ENCODE measurements at regions not wholly inside any gene's neighbourhood (a gene's known extent, or its start where the extent isn't known, plus 50 kb on each side); places are given as distances from the start of the nearest gene placed in this dataset.
"Not testable (repeated sequence)": the region's sequence is repeated elsewhere in the genome, so short reads cannot be mapped to it uniquely, and the experiment has no call there.

GRCh38 chr2:97355887-97356286, 233.8 kb downstream of the ANKRD36B start:
- Histone ChIP-seq H3K4me1 (ENCODE audit: control insufficient read depth, insufficient read depth, low read length, unreplicated experiment) (no peaks in the 10 kb centered on the region), H3K79me2 (ENCODE audit: control insufficient read depth, insufficient read depth, low read length, unreplicated experiment) (no peaks in the 10 kb centered on the region), H3K27me3 (ENCODE audit: insufficient read depth, low read length) (peaks cover 94% of the 10 kb centered on the region), H2AFZ (ENCODE audit: low read length, unreplicated experiment) (no peak overlapping the region), H3K27ac (ENCODE audit: low read depth, low read length) (no peak overlapping the region), H3K36me3 (ENCODE audit: insufficient read depth, low read length) (no peaks in the 10 kb centered on the region), H3K4me3 (ENCODE audit: low read depth, low read length) (no peak overlapping the region)

GRCh38 chr2:97355176-97355575, 234.5 kb downstream of the ANKRD36B start:
- no peaks in the 10 kb centered on the region for H3K4me1 ChIP-seq (ENCODE audit: control insufficient read depth, insufficient read depth, low read length, unreplicated experiment)
- no peaks in the 10 kb centered on the region for H3K36me3 ChIP-seq (ENCODE audit: insufficient read depth, low read length)
- no peaks in the 10 kb centered on the region for H3K79me2 ChIP-seq (ENCODE audit: control insufficient read depth, insufficient read depth, low read length, unreplicated experiment)
- no peak overlapping the region for H2AFZ ChIP-seq (ENCODE audit: low read length, unreplicated experiment)
- H3K4me3 ChIP-seq (ENCODE audit: low read depth, low read length) = no peak overlapping the region
- H3K27me3 ChIP-seq (ENCODE audit: insufficient read depth, low read length) = peaks cover 99% of the 10 kb centered on the region
- H3K27ac ChIP-seq (ENCODE audit: low read depth, low read length) = no peak overlapping the region

GRCh38 chr2:97354576-97354975, 235.1 kb downstream of the ANKRD36B start:
- H3K27ac ChIP-seq (ENCODE audit: low read depth, low read length) = no peak overlapping the region
- H3K4me3 ChIP-seq (ENCODE audit: low read depth, low read length) = no peak overlapping the region
- no peak overlapping the region for H2AFZ ChIP-seq (ENCODE audit: low read length, unreplicated experiment)
- no peaks in the 10 kb centered on the region for H3K79me2 ChIP-seq (ENCODE audit: control insufficient read depth, insufficient read depth, low read length, unreplicated experiment)
- no peaks in the 10 kb centered on the region for H3K36me3 ChIP-seq (ENCODE audit: insufficient read depth, low read length)
- peaks cover 99% of the 10 kb centered on the region for H3K27me3 ChIP-seq (ENCODE audit: insufficient read depth, low read length)
- H3K4me1 ChIP-seq (ENCODE audit: control insufficient read depth, insufficient read depth, low read length, unreplicated experiment) = no peaks in the 10 kb centered on the region

GRCh38 chr2:97348841-97349240, 235.9 kb downstream of the ANKRD36 start:
- Histone ChIP-seq H3K27ac (ENCODE audit: low read depth, low read length) (no peak overlapping the region), H3K4me3 (ENCODE audit: low read depth, low read length) (no peak overlapping the region), H3K36me3 (ENCODE audit: insufficient read depth, low read length) (no peaks in the 10 kb centered on the region), H2AFZ (ENCODE audit: low read length, unreplicated experiment) (no peak overlapping the region), H3K79me2 (ENCODE audit: control insufficient read depth, insufficient read depth, low read length, unreplicated experiment) (no peaks in the 10 kb centered on the region), H3K27me3 (ENCODE audit: insufficient read depth, low read length) (peaks cover 56% of the 10 kb centered on the region), H3K4me1 (ENCODE audit: control insufficient read depth, insufficient read depth, low read length, unreplicated experiment) (no peaks in the 10 kb centered on the region)

- Histone ChIP-seq H3K27me3 (ENCODE audit: insufficient read depth, low read length) (peaks cover 50% of the 10 kb centered on the region), H3K4me3 (ENCODE audit: low read depth, low read length) (no peak overlapping the region), H3K36me3 (ENCODE audit: insufficient read depth, low read length) (no peaks in the 10 kb centered on the region), H2AFZ (ENCODE audit: low read length, unreplicated experiment) (no peak overlapping the region), H3K4me1 (ENCODE audit: control insufficient read depth, insufficient read depth, low read length, unreplicated experiment) (no peaks in the 10 kb centered on the region), H3K79me2 (ENCODE audit: control insufficient read depth, insufficient read depth, low read length, unreplicated experiment) (no peaks in the 10 kb centered on the region), H3K27ac (ENCODE audit: low read depth, low read length) (no peak overlapping the region)
Measured at GRCh38 chr2:97348265-97348664, 235.3 kb downstream of the ANKRD36 start.

- H2AFZ ChIP-seq (ENCODE audit: low read length, unreplicated experiment); H3K27ac ChIP-seq (ENCODE audit: low read depth, low read length); H3K4me1 ChIP-seq (ENCODE audit: control insufficient read depth, insufficient read depth, low read length, unreplicated experiment); H3K4me3 ChIP-seq (ENCODE audit: low read depth, low read length); H3K36me3 ChIP-seq (ENCODE audit: insufficient read depth, low read length); H3K79me2 ChIP-seq (ENCODE audit: control insufficient read depth, insufficient read depth, low read length, unreplicated experiment): not testable (repeated sequence)
- H3K27me3 ChIP-seq (ENCODE audit: insufficient read depth, low read length) = peaks cover 19% of the 10 kb centered on the region
Measured at GRCh38 chr2:97344937-97345336, 232.0 kb downstream of the ANKRD36 start.

GRCh38 chr2:97333674-97334073, 220.7 kb downstream of the ANKRD36 start:
- H3K79me2 ChIP-seq (ENCODE audit: control insufficient read depth, insufficient read depth, low read length, unreplicated experiment); H3K27me3 ChIP-seq (ENCODE audit: insufficient read depth, low read length); H3K36me3 ChIP-seq (ENCODE audit: insufficient read depth, low read length); H3K27ac ChIP-seq (ENCODE audit: low read depth, low read length); H3K4me1 ChIP-seq (ENCODE audit: control insufficient read depth, insufficient read depth, low read length, unreplicated experiment); H3K4me3 ChIP-seq (ENCODE audit: low read depth, low read length); H2AFZ ChIP-seq (ENCODE audit: low read length, unreplicated experiment): not testable (repeated sequence)

- H3K4me3 ChIP-seq (ENCODE audit: low read depth, low read length); H3K27ac ChIP-seq (ENCODE audit: low read depth, low read length); H3K79me2 ChIP-seq (ENCODE audit: control insufficient read depth, insufficient read depth, low read length, unreplicated experiment); H3K4me1 ChIP-seq (ENCODE audit: control insufficient read depth, insufficient read depth, low read length, unreplicated experiment); H2AFZ ChIP-seq (ENCODE audit: low read length, unreplicated experiment); H3K27me3 ChIP-seq (ENCODE audit: insufficient read depth, low read length); H3K36me3 ChIP-seq (ENCODE audit: insufficient read depth, low read length): not testable (repeated sequence)
Measured at GRCh38 chr2:97332184-97332583, 219.2 kb downstream of the ANKRD36 start.

- not testable (repeated sequence) for H3K79me2 ChIP-seq (ENCODE audit: control insufficient read depth, insufficient read depth, low read length, unreplicated experiment); H3K36me3 ChIP-seq (ENCODE audit: insufficient read depth, low read length); H3K4me1 ChIP-seq (ENCODE audit: control insufficient read depth, insufficient read depth, low read length, unreplicated experiment); H3K27ac ChIP-seq (ENCODE audit: low read depth, low read length); H2AFZ ChIP-seq (ENCODE audit: low read length, unreplicated experiment); H3K27me3 ChIP-seq (ENCODE audit: insufficient read depth, low read length); H3K4me3 ChIP-seq (ENCODE audit: low read depth, low read length)
Measured at GRCh38 chr2:97321936-97322713, 209.2 kb downstream of the ANKRD36 start.

- not testable (repeated sequence) for H2AFZ ChIP-seq (ENCODE audit: low read length, unreplicated experiment); H3K4me1 ChIP-seq (ENCODE audit: control insufficient read depth, insufficient read depth, low read length, unreplicated experiment); H3K79me2 ChIP-seq (ENCODE audit: control insufficient read depth, insufficient read depth, low read length, unreplicated experiment); H3K4me3 ChIP-seq (ENCODE audit: low read depth, low read length); H3K27me3 ChIP-seq (ENCODE audit: insufficient read depth, low read length); H3K36me3 ChIP-seq (ENCODE audit: insufficient read depth, low read length); H3K27ac ChIP-seq (ENCODE audit: low read depth, low read length)
Measured at GRCh38 chr2:97315358-97315757, 202.4 kb downstream of the ANKRD36 start.

GRCh38 chr2:97312426-97312825, 199.5 kb downstream of the ANKRD36 start:
- H3K4me3 ChIP-seq (ENCODE audit: low read depth, low read length) = not testable (repeated sequence)

More at GRCh38 chr2:97312426-97312825, 199.5 kb downstream of the ANKRD36 start:
- not testable (repeated sequence) for H3K27me3 ChIP-seq (ENCODE audit: insufficient read depth, low read length); H3K36me3 ChIP-seq (ENCODE audit: insufficient read depth, low read length); H3K4me1 ChIP-seq (ENCODE audit: control insufficient read depth, insufficient read depth, low read length, unreplicated experiment); H3K27ac ChIP-seq (ENCODE audit: low read depth, low read length); H2AFZ ChIP-seq (ENCODE audit: low read length, unreplicated experiment); H3K79me2 ChIP-seq (ENCODE audit: control insufficient read depth, insufficient read depth, low read length, unreplicated experiment)

All from ACC112 (cell line).